IPS DF 6.9 (cell line): ENCODE measurements at regions not wholly inside any gene's neighbourhood (a gene's known extent, or its start where the extent isn't known, plus 50 kb on each side); places are given as distances from the start of the nearest gene placed in this dataset.

Experiments used
- DNase-seq: peaks from one replicate; pipeline ENCODE4 v3.0.0-alpha.2; 2013; ENCODE audit warnings: low read depth, low spot score
- H3K27ac ChIP-seq: one replicate; pipeline ENCODE4 v1.5.1; 2013; ENCODE audit warnings: low read length, control low read depth
- H3K27me3 ChIP-seq: 2 replicates; pipeline ENCODE4 v1.6.1; 2013; ENCODE audit warnings: mild to moderate bottlenecking, low read length; ENCODE audit not compliant: control insufficient read depth, insufficient read depth
- H3K36me3 ChIP-seq: 2 replicates; pipeline ENCODE4 v1.6.1; 2013; ENCODE audit warnings: low read length; ENCODE audit not compliant: control insufficient read depth, insufficient read depth
- H3K4me1 ChIP-seq: 2 replicates; pipeline ENCODE4 v1.6.1; 2013; ENCODE audit warnings: low read length; ENCODE audit not compliant: control insufficient read depth, insufficient read depth
- H3K4me3 ChIP-seq: 2 replicates; pipeline ENCODE4 v1.5.1; 2013; ENCODE audit warnings: mild to moderate bottlenecking, low read length
- H3K9me3 ChIP-seq: 2 replicates; pipeline ENCODE4 v1.6.1; 2013; ENCODE audit warnings: low read length, inconsistent platforms; ENCODE audit not compliant: control insufficient read depth, insufficient read depth
- WGBS: extraction: QIAGEN DNeasy Blood & Tissue Kit; methylation state at CpG from one replicate; pipeline ENCODE4 v1.1.7; 2013; ENCODE audit warnings: mixed read lengths, missing lambda C conversion rate; ENCODE audit not compliant: insufficient read length, insufficient coverage; 5-methylcytosine and 5-hydroxymethylcytosine counted together

DNA sequence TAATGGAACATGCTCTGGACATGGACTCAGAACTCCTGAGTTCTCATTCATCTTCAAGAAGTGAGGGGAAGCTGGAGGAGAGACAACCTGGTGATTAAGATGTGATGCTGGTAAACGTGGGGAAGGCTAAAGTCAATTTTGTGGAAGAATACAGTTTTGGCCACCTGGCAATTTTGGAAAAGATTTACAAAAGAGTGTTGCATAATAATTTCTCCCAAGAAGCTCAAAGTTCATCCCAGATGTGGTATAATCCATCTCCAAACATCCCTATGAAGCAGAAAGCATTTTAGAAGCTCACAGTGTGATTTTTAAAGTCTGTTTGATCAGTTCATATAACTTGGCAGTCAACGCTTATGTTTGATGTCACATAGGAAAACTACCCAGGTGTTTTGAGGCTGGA is 208.7 kb downstream of the LMX1A start:
- DNase-seq, result no peak
- no peak overlapping the region for H3K27ac ChIP-seq

DNA sequence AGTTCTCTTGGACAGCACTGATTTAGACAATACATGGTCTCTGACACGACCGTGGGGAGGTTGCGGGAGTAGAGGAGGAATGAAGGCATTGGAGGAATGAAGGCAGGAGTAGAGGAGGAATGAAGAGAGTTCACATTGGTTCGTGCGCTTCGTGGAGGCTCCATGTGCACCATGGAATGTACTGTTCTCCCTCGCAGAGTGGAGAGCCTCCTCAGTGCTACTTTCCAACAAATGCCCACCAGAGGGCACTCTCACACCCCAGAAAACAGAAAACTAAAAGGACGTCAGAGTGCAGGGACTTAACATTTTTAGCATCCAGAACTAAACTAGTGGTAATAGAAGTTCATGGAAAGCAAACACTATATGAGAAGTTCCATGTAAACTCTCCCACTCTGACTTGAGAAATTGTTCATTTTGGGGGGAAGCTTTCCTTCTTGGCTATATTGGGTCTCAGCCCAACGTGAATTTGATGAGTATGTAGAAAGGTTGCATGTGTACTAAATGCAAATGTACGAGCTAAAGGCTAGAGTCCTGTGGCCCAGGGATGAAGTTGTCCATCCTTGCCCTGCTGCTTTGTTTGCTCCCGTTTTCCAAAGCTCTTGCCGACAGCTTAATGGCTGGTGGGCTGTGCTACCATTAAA is 211.6 kb downstream of the LMX1A start:
- Histone ChIP-seq H3K9me3 (no peaks in the 10 kb centered on the region), H3K27ac (no peak overlapping the region), H3K27me3 (no peaks in the 10 kb centered on the region; the same call in 1 of the 2 replicates), H3K4me3 (no peak overlapping the region), H3K36me3 (no peaks in the 10 kb centered on the region), H3K4me1 (no peaks in the 10 kb centered on the region)
- peak; percentile 48 for DNase-seq
- no CpG with 5 or more reads among the region's 12 CpGs for WGBS

More for the DNA sequence above, 208.7 kb downstream of the LMX1A start:
- no CpG with 5 or more reads among the region's 2 CpGs for WGBS
- Histone ChIP-seq H3K36me3 (no peaks in the 10 kb centered on the region), H3K4me3 (no peak overlapping the region), H3K27me3 (no peaks in the 10 kb centered on the region), H3K4me1 (no peaks in the 10 kb centered on the region), H3K9me3 (no peaks in the 10 kb centered on the region)

DNA sequence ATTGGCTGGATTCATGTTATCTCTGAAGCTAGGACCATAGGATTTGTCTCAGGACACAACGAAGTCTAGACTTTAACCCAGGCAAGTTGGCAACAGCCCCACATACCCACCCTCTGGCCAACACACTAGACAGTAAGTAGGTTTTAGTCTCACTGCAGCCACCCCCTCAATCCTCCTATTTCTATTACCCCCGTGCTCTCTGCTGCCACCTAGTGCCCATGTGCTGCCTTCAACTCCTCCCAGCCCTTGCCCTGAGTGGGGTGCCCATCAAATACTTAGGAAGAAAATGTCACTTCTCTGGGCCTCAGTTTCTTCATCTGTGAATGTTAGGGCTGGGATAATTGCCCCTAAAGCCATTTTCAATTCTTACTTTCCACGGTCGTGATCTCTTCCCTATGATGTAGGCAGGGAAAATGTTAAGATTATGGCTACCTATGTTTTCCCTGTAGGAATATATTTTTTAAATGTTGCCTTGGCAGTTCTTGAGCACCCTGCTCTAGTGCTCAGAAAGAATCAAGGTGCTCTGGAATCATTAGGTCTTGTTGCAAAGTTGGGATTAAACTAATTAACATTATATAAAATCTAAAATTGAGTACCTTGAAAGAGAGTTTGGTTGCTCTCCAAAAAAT is 213.0 kb downstream of the LMX1A start:
- Histone ChIP-seq H3K27me3 (no peaks in the 10 kb centered on the region; the same call in 1 of the 2 replicates), H3K36me3 (no peaks in the 10 kb centered on the region), H3K27ac (no peak overlapping the region), H3K9me3 (no peaks in the 10 kb centered on the region), H3K4me3 (no peak overlapping the region), H3K4me1 (no peaks in the 10 kb centered on the region)
- no peak for DNase-seq
- WGBS, result no CpG with 5 or more reads among the region's 4 CpGs

GRCh38 chr1:165138960-165139359 is 217.6 kb downstream of the LMX1A start:
- WGBS, result no CpG with 5 or more reads among the region's 1 CpG
- no peaks in the 10 kb centered on the region; the same call in 1 of the 2 replicates for H3K27me3 ChIP-seq
- no peak for DNase-seq

GRCh38 chr1:165137551-165138316 is 218.8 kb downstream of the LMX1A start:
- WGBS, result no CpG with 5 or more reads among the region's 5 CpGs
- H3K36me3 ChIP-seq, result no peaks in the 10 kb centered on the region
- no peaks in the 10 kb centered on the region; the same call in 1 of the 2 replicates for H3K27me3 ChIP-seq
- no peaks in the 10 kb centered on the region for H3K9me3 ChIP-seq
- no peak for DNase-seq
- no peak overlapping the region for H3K4me3 ChIP-seq
- H3K4me1 ChIP-seq, result no peaks in the 10 kb centered on the region
- H3K27ac ChIP-seq, result no peak overlapping the region

More at GRCh38 chr1:165138960-165139359, 217.6 kb downstream of the LMX1A start:
- no peaks in the 10 kb centered on the region for H3K4me1 ChIP-seq
- H3K27ac ChIP-seq, result no peak overlapping the region
- H3K4me3 ChIP-seq, result no peak overlapping the region
- H3K9me3 ChIP-seq, result no peaks in the 10 kb centered on the region
- no peaks in the 10 kb centered on the region for H3K36me3 ChIP-seq

DNA sequence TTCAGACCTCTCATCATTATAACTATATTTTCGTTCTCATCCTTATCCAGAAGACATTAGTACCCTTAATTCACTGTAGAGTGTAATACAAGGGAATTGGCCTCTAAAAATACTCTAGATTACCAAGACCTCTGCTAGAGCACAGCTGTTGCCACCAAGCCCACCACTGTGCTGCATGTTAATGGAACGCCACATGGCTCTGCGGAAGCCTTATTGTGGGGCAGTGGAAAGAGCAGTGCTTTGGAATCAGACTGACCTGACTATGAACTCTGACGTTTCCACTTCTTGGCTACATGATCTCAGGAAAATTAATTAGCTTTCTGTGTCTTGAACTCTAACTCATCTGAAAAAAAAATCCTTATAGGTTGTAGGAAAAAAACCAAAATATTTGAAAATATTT is 222.1 kb downstream of the LMX1A start:
- Histone ChIP-seq H3K27ac (no peak overlapping the region), H3K27me3 (no peaks in the 10 kb centered on the region), H3K9me3 (no peaks in the 10 kb centered on the region), H3K4me3 (no peak overlapping the region), H3K36me3 (no peaks in the 10 kb centered on the region), H3K4me1 (no peaks in the 10 kb centered on the region)
- no peak for DNase-seq
- no CpG with 5 or more reads among the region's 4 CpGs for WGBS

DNA sequence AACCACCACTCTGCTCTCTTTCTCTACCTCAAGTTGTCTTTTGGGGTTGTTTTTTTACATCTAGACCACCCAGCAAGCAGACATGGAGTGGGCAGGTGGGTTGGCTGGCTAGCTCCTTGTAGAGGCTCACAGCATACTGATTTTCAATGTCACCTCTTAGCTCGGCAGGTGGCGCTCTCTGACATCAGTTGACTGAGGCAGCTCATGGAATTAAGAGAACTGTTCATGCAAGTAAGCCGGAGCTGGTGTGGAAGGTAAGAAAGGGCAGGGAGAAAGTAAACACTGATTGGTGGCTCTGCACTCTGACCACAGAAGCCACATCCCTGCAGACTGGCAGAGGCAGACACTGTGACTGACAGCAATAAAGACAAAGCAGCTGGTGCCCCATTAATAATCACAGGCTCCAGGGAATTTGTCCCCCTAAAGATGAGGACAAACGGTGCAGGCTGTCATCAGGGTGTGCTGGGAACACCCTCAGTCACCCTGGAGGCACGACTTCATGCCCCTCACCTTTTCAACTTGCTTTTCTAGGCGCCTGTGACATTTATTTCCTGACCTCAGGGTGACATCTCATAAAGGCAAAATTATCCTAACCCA is 226.8 kb downstream of the LMX1A start:
- no peaks in the 10 kb centered on the region for H3K4me1 ChIP-seq
- H3K36me3 ChIP-seq, result no peaks in the 10 kb centered on the region
- no CpG with 5 or more reads among the region's 6 CpGs for WGBS
- H3K27ac ChIP-seq, result no peak overlapping the region
- H3K4me3 ChIP-seq, result no peak overlapping the region
- peak; percentile 63 for DNase-seq
- no peaks in the 10 kb centered on the region for H3K27me3 ChIP-seq
- no peaks in the 10 kb centered on the region for H3K9me3 ChIP-seq

- DNase-seq, result no peak
- WGBS, result no CpG with 5 or more reads among the region's 4 CpGs
- Histone ChIP-seq H3K27me3 (no peaks in the 10 kb centered on the region), H3K9me3 (no peaks in the 10 kb centered on the region), H3K36me3 (no peaks in the 10 kb centered on the region), H3K4me3 (no peak overlapping the region), H3K4me1 (no peaks in the 10 kb centered on the region), H3K27ac (no peak overlapping the region)
Measured at GRCh38 chr1:165124772-165125171, 231.7 kb downstream of the LMX1A start.

DNA sequence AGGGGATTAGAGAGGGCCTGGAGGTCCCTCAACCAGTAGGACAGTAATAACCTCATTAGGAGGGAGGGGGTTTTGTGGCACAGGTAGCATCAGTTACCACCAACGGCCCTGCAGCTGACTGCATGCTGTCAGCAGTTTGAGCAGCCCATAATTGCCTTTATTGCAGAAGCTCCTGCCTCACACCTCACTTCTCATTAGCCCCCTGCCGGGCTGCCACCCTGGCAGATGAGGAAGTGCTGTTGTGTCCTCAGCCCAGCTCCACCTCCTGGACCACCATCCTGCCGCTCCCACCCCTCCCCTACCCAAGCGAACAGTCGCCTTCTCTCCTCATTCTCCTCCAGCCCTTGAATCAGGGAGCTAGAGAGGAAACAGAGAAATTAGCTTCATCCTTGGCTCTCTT is 237.4 kb downstream of the LMX1A start:
- H3K27me3 ChIP-seq, result peaks cover 25% of the 10 kb centered on the region; the same call in 1 of the 2 replicates
- H3K4me3 ChIP-seq, result no peak overlapping the region
- no peaks in the 10 kb centered on the region for H3K9me3 ChIP-seq
- H3K36me3 ChIP-seq, result no peaks in the 10 kb centered on the region
- H3K4me1 ChIP-seq, result no peaks in the 10 kb centered on the region
- no peak for DNase-seq
- H3K27ac ChIP-seq, result no peak overlapping the region
- WGBS, result no CpG with 5 or more reads among the region's 5 CpGs

- H3K9me3 ChIP-seq, result no peaks in the 10 kb centered on the region
- WGBS, result no CpG with 5 or more reads among the region's 33 CpGs
- H3K27me3 ChIP-seq, result peaks cover 25% of the 10 kb centered on the region; the same call in 1 of the 2 replicates
- no peak overlapping the region for H3K27ac ChIP-seq
- no peak for DNase-seq
- peak overlapping the region; percentile 14; the same call in 1 of the 2 replicates for H3K4me3 ChIP-seq
- no peaks in the 10 kb centered on the region for H3K4me1 ChIP-seq
- H3K36me3 ChIP-seq, result no peaks in the 10 kb centered on the region
Measured at GRCh38 chr1:165117482-165117881, 239.0 kb downstream of the LMX1A start.
